ENCODE measurements at regions not wholly inside any gene's neighbourhood (a gene's known extent, or its start where the extent isn't known, plus 50 kb on each side); places are given as distances from the start of the nearest gene placed in this dataset.

GRCh38 chr4:17195461-17196275 is 297.2 kb upstream of the LDB2 start:
- TF ChIP-seq CTCF (IDR thresholded peaks at IDR 0.05): no peak
- TF ChIP-seq POLR2A (IDR thresholded peaks at IDR 0.05): no peak
